NCI-H69 (cell line): ENCODE measurements at regions not wholly inside any gene's neighbourhood (a gene's known extent, or its start where the extent isn't known, plus 50 kb on each side); places are given as distances from the start of the nearest gene placed in this dataset.

Experiments
- DNase-seq: peaks from one replicate; lab custom pipeline; 2025; lab: John Stamatoyannopoulos, UW

GRCh38 chr15:95252404-95252803, 1021.0 kb downstream of the MCTP2 start:
- no peak for DNase-seq

- no peak for DNase-seq
Measured at GRCh38 chr15:95254263-95254662, 1022.9 kb downstream of the MCTP2 start.

DNA sequence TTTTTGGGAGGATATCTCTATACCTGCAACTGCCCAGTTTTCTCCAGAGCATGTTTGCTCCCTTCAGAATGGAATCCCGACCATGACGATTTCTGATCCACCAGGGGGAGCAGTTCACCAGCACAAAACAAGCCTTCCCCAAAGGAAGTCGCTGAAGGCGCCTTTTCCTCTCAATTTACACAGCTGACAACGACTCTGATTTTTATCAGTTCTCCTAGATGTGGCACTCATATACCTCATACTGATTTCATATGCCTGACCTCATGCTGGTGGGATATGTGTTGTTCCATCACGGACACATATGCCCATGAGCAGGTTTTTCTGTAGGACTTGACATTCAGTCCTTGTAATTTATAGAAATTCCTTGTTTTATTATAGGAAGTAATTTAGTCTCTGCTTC, 1028.2 kb downstream of the MCTP2 start:
- DNase-seq = peak; percentile 46

DNA sequence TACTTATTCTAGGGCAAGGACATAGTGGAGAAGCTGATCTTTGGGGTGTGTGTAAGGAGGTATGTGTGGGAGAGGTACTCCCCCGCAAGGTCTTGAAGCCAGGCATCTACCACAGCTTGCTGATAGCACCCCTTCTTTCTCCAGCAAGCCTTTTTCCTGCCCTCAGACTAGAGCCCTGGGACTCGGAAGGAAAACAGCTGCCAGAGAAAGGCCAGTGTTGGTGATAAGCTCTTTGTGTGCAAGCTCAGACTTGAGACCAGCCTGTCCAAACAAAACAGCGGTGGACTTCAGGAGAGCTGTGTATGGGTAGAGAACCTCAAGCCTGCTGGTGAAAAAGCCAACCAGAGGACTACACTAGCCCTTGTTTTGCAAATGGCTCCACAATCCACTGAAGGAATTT, 1028.6 kb downstream of the MCTP2 start:
- no peak for DNase-seq

DNA sequence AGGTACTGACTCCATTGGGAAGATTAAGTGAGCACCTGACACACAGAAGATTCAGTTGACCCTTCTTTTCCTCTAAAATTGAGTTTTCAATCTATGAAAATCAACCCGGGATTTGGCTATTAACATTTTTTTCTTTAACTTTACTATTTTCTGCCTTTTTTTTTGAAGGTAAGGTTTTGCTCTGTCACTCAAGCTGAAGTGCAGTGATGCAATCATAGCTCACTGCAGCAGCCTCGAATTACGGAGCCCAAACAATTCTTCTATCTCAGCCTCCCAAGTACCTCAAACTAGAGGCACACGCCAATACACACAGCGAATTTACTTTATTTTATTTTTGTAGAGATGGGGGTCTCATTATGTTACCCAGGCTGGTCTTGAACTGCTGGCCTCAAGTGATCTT, 1029.5 kb downstream of the MCTP2 start:
- DNase-seq = no peak

- no peak for DNase-seq
Measured at GRCh38 chr15:95261546-95261945, 1030.2 kb downstream of the MCTP2 start.

GRCh38 chr15:95261968-95262367, 1030.6 kb downstream of the MCTP2 start:
- no peak for DNase-seq

GRCh38 chr15:95262866-95263564, 1031.7 kb downstream of the MCTP2 start:
- DNase-seq = no peak

- no peak for DNase-seq
Measured at GRCh38 chr15:95263751-95264150, 1032.4 kb downstream of the MCTP2 start.

GRCh38 chr15:95265419-95265997, 1034.1 kb downstream of the MCTP2 start:
- DNase-seq = no peak

- no peak for DNase-seq
Measured at GRCh38 chr15:95266451-95267061, 1035.2 kb downstream of the MCTP2 start.

DNA sequence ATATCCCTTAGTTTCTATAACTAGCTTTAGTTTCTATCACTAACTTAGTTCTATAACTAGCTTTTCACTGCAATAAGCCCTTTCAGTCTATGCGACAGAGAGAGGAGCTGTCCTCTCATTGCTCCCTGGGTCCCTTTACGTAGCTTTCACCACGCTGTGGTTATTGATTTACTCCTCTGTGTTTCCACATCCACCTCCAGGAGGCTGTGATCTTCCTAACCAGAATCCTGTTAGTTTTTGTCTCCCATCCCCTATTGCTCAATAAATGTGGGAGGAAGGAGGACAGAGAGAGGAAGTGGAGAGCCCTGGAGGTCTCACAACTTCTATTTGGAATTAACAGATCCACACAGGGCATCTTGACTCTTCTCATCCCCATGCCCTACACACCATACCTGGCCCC, 1036.1 kb downstream of the MCTP2 start:
- no peak for DNase-seq

DNA sequence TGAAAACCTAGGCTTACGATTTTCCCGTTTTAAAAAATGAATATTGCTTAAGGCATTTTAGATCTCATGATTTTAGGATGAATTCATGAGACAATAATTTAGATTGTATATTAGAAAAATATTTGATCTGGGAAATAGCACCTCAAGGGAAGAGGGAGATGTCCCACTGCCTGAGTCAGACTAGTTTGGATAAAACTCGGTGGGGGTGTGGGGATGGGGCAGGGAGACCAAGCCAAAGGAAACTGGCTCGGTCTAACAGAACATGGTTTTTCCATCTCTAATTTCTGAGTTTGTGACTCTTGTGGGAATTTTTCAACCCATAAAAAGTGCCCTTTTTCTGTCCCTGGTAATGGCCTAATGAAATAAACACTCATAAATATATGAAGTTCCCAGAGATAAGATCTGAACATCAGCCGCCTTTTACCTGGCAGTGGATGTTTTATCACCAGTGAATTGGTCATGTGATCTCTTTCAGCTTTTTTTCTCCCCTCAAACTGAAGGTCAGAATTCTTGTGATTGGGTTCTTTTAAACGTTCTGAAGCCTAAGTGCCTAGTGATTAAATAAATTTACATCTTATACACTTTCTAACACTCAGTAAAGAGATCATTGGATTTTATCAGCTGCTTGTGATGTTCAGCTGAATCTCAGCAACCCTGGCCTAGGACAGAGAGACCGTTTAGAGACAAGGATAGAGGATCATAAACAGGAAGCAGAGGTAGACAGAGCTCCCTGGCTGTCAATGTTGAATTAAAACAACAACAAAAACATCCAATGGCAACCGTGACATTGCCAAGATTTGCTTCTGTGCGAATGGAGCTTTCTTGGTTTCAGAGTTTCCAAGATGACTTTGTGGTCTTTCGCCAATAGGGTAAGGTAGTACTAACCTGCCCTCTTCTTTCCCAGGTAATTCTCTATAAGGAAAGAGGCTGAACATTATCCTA, 1038.2 kb downstream of the MCTP2 start:
- no peak for DNase-seq

GRCh38 chr15:95274101-95274500, 1042.7 kb downstream of the MCTP2 start:
- no peak for DNase-seq

GRCh38 chr15:95277266-95277665, 1045.9 kb downstream of the MCTP2 start:
- DNase-seq = no peak

DNA sequence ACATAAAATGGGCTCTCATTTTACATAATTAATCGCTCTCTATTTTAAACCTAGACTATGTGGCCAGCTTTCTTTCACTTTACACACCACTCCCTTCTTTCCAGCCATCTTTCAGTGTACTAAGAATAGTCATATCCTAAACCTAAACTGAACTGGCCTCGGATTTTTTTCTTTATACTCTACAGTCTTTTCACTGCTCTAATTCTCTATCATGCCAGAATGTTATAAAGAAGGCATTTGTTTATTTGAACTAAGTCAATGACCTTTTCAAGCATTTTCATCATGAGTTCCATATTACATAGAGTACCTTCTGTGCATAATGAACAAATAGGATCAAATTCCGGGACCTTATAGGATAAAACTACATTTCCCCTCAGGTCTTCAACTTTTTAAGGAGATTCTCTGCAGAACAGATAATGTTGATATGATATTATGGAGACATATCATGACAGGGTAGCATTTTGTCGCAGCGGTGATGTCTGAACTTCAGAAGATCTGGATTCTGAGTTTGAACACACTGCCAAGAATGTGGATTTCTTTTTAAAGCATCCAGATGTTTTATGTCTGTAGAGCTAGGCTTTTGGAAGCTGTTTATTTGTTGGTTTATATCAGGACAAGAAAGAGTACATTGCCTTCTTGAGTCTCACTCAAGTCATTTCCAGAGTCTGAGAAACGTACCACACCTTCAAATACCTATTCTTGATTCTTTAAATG, 1047.3 kb downstream of the MCTP2 start:
- DNase-seq = no peak

- no peak for DNase-seq
Measured at GRCh38 chr15:95279277-95280019, 1048.1 kb downstream of the MCTP2 start.

GRCh38 chr15:95280711-95281110, 1049.3 kb downstream of the MCTP2 start:
- no peak for DNase-seq

- DNase-seq = no peak
Measured at GRCh38 chr15:95281470-95281869, 1049.0 kb upstream of the NR2F2 start.

DNA sequence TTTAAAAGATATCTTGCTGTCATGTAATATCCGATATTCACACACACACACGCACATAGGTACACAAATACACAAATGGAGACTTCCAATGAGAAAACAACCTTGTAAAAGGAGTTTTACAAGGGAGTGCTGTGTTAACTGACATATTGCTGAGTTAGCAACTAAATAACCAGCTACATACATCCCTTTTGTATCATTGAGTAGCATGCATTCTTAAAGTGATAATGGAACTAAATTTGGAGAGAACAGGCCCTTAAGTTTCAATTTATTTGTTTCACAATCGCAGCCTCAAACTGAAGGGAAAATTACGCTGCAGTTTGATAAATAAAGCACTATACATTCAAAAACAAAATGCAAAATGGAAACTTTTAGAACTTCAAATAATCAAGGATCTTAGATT, 1046.0 kb upstream of the NR2F2 start:
- DNase-seq = no peak

GRCh38 chr15:95284933-95285421, 1045.5 kb upstream of the NR2F2 start:
- no peak for DNase-seq
